ENCODE measurements at regions not wholly inside any gene's neighbourhood (a gene's known extent, or its start where the extent isn't known, plus 50 kb on each side); places are given as distances from the start of the nearest gene placed in this dataset.

- TF ChIP-seq, protein P1, sequence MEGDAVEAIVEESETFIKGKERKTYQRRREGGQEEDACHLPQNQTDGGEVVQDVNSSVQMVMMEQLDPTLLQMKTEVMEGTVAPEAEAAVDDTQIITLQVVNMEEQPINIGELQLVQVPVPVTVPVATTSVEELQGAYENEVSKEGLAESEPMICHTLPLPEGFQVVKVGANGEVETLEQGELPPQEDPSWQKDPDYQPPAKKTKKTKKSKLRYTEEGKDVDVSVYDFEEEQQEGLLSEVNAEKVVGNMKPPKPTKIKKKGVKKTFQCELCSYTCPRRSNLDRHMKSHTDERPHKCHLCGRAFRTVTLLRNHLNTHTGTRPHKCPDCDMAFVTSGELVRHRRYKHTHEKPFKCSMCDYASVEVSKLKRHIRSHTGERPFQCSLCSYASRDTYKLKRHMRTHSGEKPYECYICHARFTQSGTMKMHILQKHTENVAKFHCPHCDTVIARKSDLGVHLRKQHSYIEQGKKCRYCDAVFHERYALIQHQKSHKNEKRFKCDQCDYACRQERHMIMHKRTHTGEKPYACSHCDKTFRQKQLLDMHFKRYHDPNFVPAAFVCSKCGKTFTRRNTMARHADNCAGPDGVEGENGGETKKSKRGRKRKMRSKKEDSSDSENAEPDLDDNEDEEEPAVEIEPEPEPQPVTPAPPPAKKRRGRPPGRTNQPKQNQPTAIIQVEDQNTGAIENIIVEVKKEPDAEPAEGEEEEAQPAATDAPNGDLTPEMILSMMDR (IDR thresholded peaks at IDR 0.05) = no peak
- no peak for TF ChIP-seq POLR2A (IDR thresholded peaks at IDR 0.05)
- TF ChIP-seq EP300 (IDR thresholded peaks at IDR 0.05) = no peak
- TF ChIP-seq POLR2AphosphoS5 (IDR thresholded peaks at IDR 0.05) = no peak
These were observed 57.7 kb upstream of the GALNT10 start for GRCh38 chr5:154132718-154133307.
